AG09309 (cell line): ENCODE measurements at regions not wholly inside any gene's neighbourhood (a gene's known extent, or its start where the extent isn't known, plus 50 kb on each side); places are given as distances from the start of the nearest gene placed in this dataset.
A peak's percentile ranks its signal among the peaks of the same experiment; 100 is the strongest.
"Not testable (repeated sequence)": the region's sequence is repeated elsewhere in the genome, so short reads cannot be mapped to it uniquely, and the experiment has no call there.

Experiments
- DNase-seq: peaks from one replicate; pipeline ENCODE4 v3.0.0-alpha.2; 2010; ENCODE audit warnings: low read depth
- H3K4me3 ChIP-seq: 2 replicates; pipeline ENCODE4 v1.5.1; 2011; ENCODE audit warnings: mild to moderate bottlenecking, low read depth, low read length, moderate library complexity; ENCODE audit not compliant: control insufficient read depth
- TF ChIP-seq, protein P1 (sequence below): IDR thresholded peaks from 2 replicates; pipeline ENCODE4 v1.5.1; 2011; ENCODE audit warnings: mild to moderate bottlenecking, low read depth, low read length, inconsistent platforms; ENCODE audit not compliant: insufficient read depth, control insufficient read depth; ENCODE audit errors: missing control alignments

DNA sequence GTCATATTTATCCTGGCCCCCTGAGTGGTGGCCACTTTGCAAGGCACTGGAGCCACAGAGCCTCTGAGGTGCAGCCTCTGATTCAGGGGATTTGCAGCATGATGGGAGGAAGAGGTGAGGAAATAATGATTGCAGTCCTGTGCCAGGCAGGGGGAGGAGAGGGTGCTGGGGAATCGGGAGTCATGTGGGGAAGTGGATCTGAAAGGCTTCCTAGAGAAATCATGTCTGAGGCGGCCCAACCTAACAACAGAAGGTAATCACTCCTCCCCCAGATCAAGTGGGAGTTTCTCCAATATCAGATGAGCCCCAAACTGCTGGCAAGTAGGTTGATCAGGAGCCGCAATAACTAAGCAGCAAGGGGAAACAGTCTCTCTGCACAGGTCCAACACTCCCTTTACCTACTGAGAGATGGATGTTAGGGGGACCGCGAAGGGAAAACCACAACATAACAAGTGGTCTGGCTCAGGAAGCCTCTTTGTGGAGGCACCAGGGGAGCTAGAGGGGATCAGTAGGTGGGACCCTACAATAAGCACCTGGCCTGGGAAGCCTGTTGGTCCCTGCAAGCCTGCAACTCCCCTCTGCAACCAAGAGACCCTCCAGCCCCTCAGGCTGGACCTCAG is 71.8 kb upstream of the NPAS2 start:
- no peak overlapping the region for H3K4me3 ChIP-seq
- TF ChIP-seq, protein P1, sequence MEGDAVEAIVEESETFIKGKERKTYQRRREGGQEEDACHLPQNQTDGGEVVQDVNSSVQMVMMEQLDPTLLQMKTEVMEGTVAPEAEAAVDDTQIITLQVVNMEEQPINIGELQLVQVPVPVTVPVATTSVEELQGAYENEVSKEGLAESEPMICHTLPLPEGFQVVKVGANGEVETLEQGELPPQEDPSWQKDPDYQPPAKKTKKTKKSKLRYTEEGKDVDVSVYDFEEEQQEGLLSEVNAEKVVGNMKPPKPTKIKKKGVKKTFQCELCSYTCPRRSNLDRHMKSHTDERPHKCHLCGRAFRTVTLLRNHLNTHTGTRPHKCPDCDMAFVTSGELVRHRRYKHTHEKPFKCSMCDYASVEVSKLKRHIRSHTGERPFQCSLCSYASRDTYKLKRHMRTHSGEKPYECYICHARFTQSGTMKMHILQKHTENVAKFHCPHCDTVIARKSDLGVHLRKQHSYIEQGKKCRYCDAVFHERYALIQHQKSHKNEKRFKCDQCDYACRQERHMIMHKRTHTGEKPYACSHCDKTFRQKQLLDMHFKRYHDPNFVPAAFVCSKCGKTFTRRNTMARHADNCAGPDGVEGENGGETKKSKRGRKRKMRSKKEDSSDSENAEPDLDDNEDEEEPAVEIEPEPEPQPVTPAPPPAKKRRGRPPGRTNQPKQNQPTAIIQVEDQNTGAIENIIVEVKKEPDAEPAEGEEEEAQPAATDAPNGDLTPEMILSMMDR = no peak
- DNase-seq = no peak

DNA sequence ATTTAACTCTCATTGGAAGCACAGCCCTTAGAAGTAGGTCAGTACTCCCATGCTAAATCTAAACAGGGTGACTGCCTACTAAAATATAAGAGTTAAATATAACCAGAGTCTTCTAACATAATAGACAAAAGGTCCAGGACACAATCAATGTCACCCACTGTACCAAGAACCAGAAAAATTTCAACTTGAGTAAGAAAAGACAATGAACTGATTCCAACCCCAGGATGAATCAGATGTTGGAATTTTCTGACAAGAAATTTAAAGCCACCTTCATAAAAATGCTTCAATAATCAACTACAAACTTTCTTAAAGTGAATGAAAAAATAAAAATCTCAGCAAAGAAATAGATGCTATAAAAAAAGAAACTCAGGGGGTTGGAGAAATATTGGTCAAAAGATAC is 71.3 kb upstream of the NPAS2 start:
- no peak for DNase-seq
- no peak overlapping the region for H3K4me3 ChIP-seq
- TF ChIP-seq, protein P1 = no peak

DNA sequence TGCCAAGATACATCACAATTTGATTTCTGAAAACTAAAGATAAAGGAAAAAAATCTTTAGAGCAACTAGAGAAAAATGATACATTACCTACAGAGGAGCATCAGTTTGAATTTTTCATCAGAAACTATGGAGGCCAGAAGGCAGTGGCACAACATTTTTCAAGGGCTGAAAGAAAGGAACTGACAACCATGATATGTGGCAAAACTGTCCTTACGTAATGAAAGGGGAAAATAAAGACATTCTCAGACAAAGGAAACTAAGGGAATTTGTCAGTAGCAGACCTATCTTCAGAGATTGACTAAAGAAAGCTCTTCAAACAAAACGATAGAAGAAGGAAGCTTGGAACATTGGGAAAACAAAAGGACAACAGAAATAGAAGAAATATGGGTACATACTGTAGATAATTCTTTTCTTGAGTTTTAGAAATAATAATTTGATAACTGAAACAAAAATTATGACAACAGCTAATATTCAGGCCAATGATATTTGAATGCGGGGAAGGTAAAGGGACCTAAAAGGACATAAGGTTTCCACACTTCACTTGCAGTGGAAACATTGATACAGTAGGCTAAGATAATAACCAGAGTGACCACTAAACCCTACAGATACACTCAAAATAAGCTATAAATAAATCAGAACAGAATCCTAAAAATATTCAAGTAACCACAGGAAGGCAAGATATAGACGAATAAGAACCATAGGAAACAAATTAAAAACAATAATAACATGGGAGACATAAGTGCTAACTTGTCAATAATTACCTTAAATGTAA is 70.0 kb upstream of the NPAS2 start:
- DNase-seq = no peak
- no peak overlapping the region for H3K4me3 ChIP-seq
- TF ChIP-seq, protein P1 = no peak

DNA sequence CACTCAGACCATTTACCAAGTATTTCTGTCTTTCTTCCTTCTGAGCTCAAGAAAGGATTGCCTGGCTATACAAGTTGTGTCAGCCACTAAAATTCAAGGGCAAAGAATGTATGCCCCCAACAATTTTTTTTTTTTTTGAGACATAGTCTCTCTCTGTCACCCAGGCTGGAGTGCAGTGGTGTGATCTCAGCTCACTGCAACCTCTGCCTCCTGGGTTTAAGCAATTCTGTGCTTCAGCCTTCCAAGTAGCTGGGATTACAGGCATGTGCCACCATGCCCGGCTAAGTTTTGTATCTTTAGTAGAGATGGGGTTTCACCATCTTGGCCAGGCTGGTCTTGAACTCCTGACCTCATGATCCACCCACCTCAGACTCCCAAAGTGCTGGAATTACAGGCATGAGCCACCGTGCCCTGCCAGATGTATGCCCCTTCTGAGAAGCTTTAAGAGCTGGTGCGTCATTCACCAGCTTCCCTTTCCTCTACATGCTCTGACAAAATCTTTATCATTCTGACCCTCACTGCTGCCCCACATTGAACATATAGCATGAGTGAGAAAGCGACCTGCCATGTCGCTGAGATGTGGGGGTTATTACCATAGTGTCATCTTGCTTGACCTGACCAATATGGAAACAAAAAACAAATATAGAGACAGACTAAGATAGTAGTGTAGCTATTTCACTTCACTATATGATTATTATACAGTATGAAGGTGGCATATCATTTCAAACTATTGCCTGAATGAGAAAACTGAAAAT is 67.9 kb upstream of the NPAS2 start:
- H3K4me3 ChIP-seq, DNase-seq: not testable (repeated sequence)

DNA sequence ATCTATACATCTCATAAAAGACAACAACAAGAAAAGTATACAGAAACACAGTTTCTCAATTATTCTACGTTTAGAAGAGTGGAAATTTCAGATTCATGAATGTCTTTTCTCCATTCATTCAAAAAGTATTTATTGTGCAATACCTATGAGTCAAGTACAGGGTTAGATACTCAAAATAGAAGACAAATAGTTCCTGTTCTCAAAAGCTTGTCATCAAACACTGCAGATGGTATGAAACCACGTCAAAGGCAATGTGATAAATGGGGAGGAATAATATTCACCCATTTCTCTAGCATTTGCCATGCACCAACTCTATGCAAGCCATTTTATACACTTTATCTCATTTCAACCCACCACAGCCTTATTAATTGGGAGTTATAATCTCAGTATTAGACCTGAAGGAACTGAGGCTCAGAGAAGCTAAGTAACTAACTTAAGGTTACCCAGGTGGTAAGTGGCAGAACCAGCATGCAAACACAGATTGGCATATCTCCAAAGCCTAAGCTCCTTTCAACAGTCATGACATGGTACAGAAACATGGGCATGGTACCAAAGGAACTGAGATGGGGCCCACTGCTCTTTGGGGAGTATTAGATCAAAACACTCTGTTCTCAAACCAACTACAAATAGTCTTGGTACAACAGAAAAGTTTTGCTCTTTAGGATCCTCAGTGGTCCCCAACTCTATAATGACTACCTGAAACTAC is 67.2 kb upstream of the NPAS2 start:
- TF ChIP-seq, protein P1 = no peak
- no peak overlapping the region for H3K4me3 ChIP-seq
- DNase-seq = peak; percentile 82

DNA sequence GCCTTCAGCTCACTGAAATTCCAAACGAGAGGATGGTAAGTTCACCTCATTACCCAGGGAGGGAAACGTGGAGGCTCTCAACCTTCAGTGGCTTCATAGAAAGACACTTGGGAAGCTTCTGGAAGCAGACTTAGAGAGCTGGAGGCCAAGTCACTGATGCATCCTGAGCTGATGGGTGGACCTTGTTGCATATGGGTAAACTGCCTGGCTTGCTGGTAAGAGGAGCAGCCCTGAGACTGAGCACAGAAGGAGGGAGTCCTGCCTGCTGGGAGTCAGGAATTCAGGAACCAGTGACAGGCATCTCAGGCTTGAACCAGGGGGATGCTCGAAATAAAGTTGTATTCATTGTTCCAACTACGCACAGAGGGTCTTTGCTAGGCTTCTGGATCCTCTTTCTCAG is 66.5 kb upstream of the NPAS2 start:
- no peak for DNase-seq
- TF ChIP-seq, protein P1 = no peak
- H3K4me3 ChIP-seq = no peak overlapping the region
